ENCODE measurements at regions not wholly inside any gene's neighbourhood (a gene's known extent, or its start where the extent isn't known, plus 50 kb on each side); places are given as distances from the start of the nearest gene placed in this dataset.
"Not testable (repeated sequence)": the region's sequence is repeated elsewhere in the genome, so short reads cannot be mapped to it uniquely, and the experiment has no call there.

- DNase-seq (no peak), FAIRE-seq (peak; percentile 44)
- intact Hi-C loops (cut with DNase I) = no loop called here
- Histone ChIP-seq H3K27me3 (ENCODE audit: control insufficient read depth, insufficient read depth, low read length) (no peaks in the 10 kb centered on the region), H3K27ac (ENCODE audit: low read depth in 2 of 2, low read length in 2 of 2) (no peak overlapping the region), H3K9ac (ENCODE audit: low read length in 3 of 3) (no peak overlapping the region), H3K4me1 (ENCODE audit: control insufficient read depth in 2 of 3, insufficient read depth in 2 of 3, low read depth in 1 of 3, low read length in 3 of 3) (peaks cover 0 to 24% (median 7%) of the 10 kb centered on the region in 3 donors), H3K4me3 (ENCODE audit: low read length in 3 of 3) (no peak overlapping the region), H3K9me3 (ENCODE audit: control insufficient read depth in 2 of 3, insufficient read depth in 1 of 3, low read length in 3 of 3) (peaks cover 0 to 3% (median 0%) of the 10 kb centered on the region in 3 donors), H3K36me3 (ENCODE audit: control insufficient read depth in 2 of 3, insufficient read depth in 3 of 3, low read length in 3 of 3) (no peaks in the 10 kb centered on the region)
- TF ChIP-seq, protein P1, sequence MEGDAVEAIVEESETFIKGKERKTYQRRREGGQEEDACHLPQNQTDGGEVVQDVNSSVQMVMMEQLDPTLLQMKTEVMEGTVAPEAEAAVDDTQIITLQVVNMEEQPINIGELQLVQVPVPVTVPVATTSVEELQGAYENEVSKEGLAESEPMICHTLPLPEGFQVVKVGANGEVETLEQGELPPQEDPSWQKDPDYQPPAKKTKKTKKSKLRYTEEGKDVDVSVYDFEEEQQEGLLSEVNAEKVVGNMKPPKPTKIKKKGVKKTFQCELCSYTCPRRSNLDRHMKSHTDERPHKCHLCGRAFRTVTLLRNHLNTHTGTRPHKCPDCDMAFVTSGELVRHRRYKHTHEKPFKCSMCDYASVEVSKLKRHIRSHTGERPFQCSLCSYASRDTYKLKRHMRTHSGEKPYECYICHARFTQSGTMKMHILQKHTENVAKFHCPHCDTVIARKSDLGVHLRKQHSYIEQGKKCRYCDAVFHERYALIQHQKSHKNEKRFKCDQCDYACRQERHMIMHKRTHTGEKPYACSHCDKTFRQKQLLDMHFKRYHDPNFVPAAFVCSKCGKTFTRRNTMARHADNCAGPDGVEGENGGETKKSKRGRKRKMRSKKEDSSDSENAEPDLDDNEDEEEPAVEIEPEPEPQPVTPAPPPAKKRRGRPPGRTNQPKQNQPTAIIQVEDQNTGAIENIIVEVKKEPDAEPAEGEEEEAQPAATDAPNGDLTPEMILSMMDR (IDR thresholded peaks at IDR 0.05; ENCODE audit: borderline replicate concordance, extremely low read depth, insufficient read depth) = no peak
These were observed 255.9 kb downstream of the SPRY1 start for GRCh38 chr4:123652476-123652875.

GRCh38 chr4:123653236-123653635 is 256.6 kb downstream of the SPRY1 start:
- TF ChIP-seq, protein P1 (IDR thresholded peaks at IDR 0.05; ENCODE audit: borderline replicate concordance, extremely low read depth, insufficient read depth) = no peak
- no peak for DNase-seq
- intact Hi-C loops (cut with DNase I) = no loop called here

DNA sequence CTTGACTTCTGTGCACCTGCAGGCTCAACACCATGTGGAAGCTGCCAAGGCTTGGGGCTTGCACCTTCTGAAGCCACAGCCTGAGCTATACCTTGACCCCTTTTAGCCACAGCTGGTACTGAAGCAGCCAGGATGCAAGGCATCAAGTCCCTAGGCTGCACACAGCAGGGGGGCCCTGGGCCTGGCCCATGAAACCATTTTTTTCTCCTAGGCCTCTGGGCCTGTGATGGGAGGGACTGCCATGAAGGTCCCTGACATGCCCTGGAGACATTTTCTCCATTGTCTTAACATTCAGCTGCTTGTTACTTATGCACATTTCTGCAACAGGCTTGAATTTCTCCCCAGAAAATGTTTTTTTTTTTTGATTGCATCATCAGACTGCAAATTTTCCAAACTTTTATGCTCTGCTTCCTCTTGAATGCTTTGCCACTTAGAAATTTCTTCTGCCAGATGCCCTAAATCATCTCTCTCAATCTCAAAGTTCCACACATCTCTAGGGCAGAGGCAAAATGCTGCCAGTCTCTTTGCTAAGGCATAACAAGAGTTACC is 260.2 kb downstream of the SPRY1 start:
- not testable (repeated sequence) for FAIRE-seq

More at GRCh38 chr4:123653236-123653635, 256.6 kb downstream of the SPRY1 start:
- FAIRE-seq = no peak
- no peak overlapping the region for H3K9ac ChIP-seq (ENCODE audit: low read length in 3 of 3)
- no peaks in the 10 kb centered on the region for H3K27me3 ChIP-seq (ENCODE audit: control insufficient read depth, insufficient read depth, low read length)
- H3K4me3 ChIP-seq (ENCODE audit: low read length in 3 of 3) = no peak overlapping the region
- H3K4me1 ChIP-seq (ENCODE audit: control insufficient read depth in 2 of 3, insufficient read depth in 2 of 3, low read depth in 1 of 3, low read length in 3 of 3) = peaks cover 0 to 24% (median 7%) of the 10 kb centered on the region in 3 donors
- peaks cover 0 to 3% (median 0%) of the 10 kb centered on the region in 3 donors for H3K9me3 ChIP-seq (ENCODE audit: control insufficient read depth in 2 of 3, insufficient read depth in 1 of 3, low read length in 3 of 3)
- H3K27ac ChIP-seq (ENCODE audit: low read depth in 2 of 2, low read length in 2 of 2) = no peak overlapping the region
- no peaks in the 10 kb centered on the region for H3K36me3 ChIP-seq (ENCODE audit: control insufficient read depth in 2 of 3, insufficient read depth in 3 of 3, low read length in 3 of 3)

GRCh38 chr4:123657606-123658005 is 261.0 kb downstream of the SPRY1 start:
- H3K36me3 ChIP-seq (ENCODE audit: control insufficient read depth in 2 of 3, insufficient read depth in 3 of 3, low read length in 3 of 3); H3K27me3 ChIP-seq (ENCODE audit: control insufficient read depth, insufficient read depth, low read length); intact Hi-C loops (cut with DNase I); H3K4me1 ChIP-seq (ENCODE audit: control insufficient read depth in 2 of 3, insufficient read depth in 2 of 3, low read depth in 1 of 3, low read length in 3 of 3); H3K9ac ChIP-seq (ENCODE audit: low read length in 3 of 3); FAIRE-seq; DNase-seq; H3K27ac ChIP-seq (ENCODE audit: low read depth in 2 of 2, low read length in 2 of 2); H3K4me3 ChIP-seq (ENCODE audit: low read length in 3 of 3); H3K9me3 ChIP-seq (ENCODE audit: control insufficient read depth in 2 of 3, insufficient read depth in 1 of 3, low read length in 3 of 3): not testable (repeated sequence)

More for the DNA sequence above, 260.2 kb downstream of the SPRY1 start:
- H3K27ac ChIP-seq (ENCODE audit: low read depth in 2 of 2, low read length in 2 of 2); H3K4me1 ChIP-seq (ENCODE audit: control insufficient read depth in 2 of 3, insufficient read depth in 2 of 3, low read depth in 1 of 3, low read length in 3 of 3); H3K36me3 ChIP-seq (ENCODE audit: control insufficient read depth in 2 of 3, insufficient read depth in 3 of 3, low read length in 3 of 3); DNase-seq; intact Hi-C loops (cut with DNase I); H3K9ac ChIP-seq (ENCODE audit: low read length in 3 of 3); H3K4me3 ChIP-seq (ENCODE audit: low read length in 3 of 3); H3K9me3 ChIP-seq (ENCODE audit: control insufficient read depth in 2 of 3, insufficient read depth in 1 of 3, low read length in 3 of 3); H3K27me3 ChIP-seq (ENCODE audit: control insufficient read depth, insufficient read depth, low read length): not testable (repeated sequence)
